ENCODE measurements at regions not wholly inside any gene's neighbourhood (a gene's known extent, or its start where the extent isn't known, plus 50 kb on each side); places are given as distances from the start of the nearest gene placed in this dataset.

DNA sequence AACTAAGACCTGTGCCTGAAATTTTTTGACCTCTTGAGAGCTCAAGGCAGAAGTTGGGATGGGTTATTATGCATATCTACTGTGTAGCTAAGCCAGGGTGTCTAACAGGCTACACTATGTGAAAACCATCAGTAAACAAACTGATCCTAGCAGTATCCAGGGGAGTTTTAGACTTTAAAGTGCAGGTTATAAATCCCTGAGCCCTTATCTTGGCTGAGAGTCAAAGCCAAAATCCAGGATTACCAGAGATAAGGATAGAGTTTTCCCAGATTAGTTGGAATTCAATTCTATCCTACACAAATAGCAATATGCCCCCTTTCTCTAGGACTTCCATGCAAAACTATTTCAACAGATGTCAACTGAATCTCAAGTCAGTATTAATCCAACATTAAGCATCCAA lies 1229.7 kb downstream of the GRIK2 start:
- DNase-seq (ENCODE audit: low spot score), result no peak

- DNase-seq (ENCODE audit: low spot score), result no peak
Observed at GRCh38 chr6:102619585-102619984, 1226.1 kb downstream of the GRIK2 start.

- no peak for DNase-seq (ENCODE audit: low spot score)
Observed at GRCh38 chr6:102582569-102582968, 1189.1 kb downstream of the GRIK2 start.

DNA sequence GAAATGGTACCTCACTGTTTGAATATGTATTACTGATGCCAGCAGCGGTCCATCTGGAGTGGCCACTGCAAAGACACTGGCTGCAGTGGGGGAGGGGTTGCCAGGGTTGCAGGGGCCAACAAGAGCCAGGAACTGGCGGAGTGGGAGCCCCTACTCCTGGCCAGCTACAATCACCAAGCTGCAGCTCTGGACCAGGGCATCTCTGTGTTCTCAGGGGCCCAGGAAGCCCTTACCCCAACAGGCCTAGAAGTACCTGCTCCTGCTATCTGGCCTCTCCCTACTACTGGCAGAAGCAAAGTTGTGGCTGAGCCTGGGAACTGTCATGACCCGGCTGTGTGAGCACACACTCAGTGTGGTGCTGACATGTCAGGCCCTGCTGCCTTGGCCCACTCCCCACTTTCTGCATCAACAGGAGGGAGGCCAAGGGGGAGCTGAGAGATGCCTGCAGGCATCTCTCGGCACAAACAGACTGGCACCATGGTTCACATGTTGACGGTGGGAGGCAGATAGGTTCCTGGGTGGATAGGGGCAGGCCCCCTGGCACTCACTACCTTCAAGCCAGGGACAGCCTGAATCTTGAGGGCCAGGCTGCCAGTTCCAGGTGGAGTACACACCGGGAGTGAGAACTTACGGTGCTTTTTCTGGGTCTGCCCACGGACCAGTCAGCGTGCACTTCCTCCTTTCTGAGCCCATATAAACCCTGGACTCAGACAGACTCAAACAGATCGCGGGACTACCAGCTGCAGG lies 1188.0 kb downstream of the GRIK2 start:
- DNase-seq (ENCODE audit: low spot score), result no peak

- DNase-seq (ENCODE audit: low spot score), result no peak
Observed at GRCh38 chr6:102571236-102571908, 1177.9 kb downstream of the GRIK2 start.

- DNase-seq (ENCODE audit: low spot score), result no peak
Observed at GRCh38 chr6:102562713-102563112, 1169.2 kb downstream of the GRIK2 start.

DNA sequence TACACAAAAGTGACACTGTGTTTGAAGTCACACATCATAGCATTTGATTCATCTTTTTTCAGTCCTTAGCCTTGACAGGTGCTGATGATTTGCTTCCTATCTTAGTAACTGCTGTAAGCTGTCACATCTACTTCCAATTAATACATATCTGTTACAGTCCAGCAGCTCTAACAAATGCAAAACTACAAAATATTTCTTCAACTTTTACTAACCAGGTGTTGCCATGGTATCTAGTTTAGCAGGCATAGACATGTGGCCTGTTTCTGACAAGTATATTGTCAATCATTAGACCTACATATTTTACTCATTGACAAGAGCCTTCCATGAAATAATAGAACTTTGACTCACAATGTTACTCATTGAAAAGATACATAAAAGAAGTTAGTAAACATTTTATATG lies 1159.7 kb downstream of the GRIK2 start:
- no peak for DNase-seq (ENCODE audit: low spot score)

- DNase-seq (ENCODE audit: low spot score), result no peak
Observed at GRCh38 chr6:102549221-102549874, 1155.8 kb downstream of the GRIK2 start.

DNA sequence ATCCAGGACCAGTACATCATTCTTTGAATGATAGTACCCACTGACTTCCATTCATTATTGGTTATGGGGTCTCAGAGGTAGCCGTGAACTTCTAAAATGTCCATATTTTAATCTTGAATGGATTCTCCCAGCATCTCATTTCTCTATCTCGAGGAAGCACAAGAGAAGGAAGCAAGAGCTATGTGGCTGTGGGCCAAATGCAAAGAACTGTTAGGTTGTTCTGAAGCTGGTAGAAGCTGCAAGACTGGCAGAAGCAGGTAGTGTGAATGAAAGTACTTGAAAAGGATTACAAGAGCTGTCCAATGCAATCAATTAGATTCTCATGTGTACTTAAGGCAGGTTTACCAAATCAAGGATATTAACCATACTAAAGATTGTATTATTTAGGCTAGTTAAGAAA lies 1131.8 kb downstream of the GRIK2 start:
- DNase-seq (ENCODE audit: low spot score), result no peak

GRCh38 chr6:102520966-102521365 lies 1127.5 kb downstream of the GRIK2 start:
- DNase-seq (ENCODE audit: low spot score), result no peak

- no peak for DNase-seq (ENCODE audit: low spot score)
Observed at GRCh38 chr6:102517506-102517905, 1124.0 kb downstream of the GRIK2 start.

DNA sequence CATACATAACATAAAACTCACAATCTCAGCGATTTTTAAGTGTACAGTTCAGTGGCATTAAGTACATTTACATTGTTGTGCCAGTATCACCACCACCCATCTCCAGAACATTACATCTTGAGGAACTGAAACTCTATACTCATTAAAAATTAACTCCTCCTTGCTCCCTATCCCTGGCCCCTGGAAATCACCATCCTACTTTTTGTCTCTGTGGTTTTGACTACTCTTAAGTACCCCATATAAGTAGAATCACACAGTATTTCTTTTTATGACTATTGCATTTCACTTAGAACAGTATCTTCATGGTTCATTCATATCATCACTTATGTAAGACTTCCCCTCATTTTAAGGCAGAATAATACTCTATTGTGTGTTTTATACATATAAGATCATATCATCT lies 1108.1 kb downstream of the GRIK2 start:
- no peak for DNase-seq (ENCODE audit: low spot score)

DNA sequence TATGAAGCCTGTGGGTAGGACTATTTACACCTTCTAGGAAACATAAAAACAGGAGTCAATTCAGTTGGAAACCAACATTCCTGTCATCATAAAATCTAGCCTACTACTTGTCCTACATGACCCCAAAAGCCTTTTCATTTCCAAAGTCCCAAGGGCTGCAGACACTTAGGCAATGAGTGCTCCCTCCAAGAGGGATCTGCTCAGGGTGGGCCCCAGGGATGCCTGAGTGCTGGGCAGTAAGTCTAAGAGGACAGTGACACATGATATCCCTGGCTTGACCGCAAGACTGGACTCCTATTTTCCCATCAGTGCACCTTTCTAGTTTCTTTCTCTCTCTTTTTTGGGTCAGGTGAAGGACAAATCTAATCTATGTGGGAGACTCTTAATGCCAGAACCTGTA lies 1101.3 kb downstream of the GRIK2 start:
- DNase-seq (ENCODE audit: low spot score), result no peak

DNA sequence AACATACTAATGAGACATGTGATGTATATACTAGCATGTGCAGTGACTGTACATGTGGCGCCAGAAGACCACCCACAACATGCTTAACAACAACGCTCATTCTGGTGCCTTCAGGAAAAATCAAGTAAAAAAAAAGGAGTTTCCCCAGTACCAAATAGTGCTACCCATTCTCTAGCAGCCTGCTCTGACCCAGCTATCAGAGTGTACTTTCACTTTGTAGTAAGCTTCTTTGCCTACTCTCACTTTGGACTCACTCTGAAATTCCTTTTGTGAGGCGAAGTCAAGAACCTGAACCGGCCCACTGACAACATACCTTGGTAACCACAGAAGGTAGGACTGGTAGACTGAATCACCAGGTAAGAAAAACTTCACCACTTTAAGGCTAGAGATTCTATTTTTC lies 1100.0 kb downstream of the GRIK2 start:
- no peak for DNase-seq (ENCODE audit: low spot score)

- DNase-seq (ENCODE audit: low spot score), result no peak
Observed at GRCh38 chr6:102488729-102489128, 1095.2 kb downstream of the GRIK2 start.

- DNase-seq (ENCODE audit: low spot score), result no peak
Observed at GRCh38 chr6:102485480-102485879, 1092.0 kb downstream of the GRIK2 start.

DNA sequence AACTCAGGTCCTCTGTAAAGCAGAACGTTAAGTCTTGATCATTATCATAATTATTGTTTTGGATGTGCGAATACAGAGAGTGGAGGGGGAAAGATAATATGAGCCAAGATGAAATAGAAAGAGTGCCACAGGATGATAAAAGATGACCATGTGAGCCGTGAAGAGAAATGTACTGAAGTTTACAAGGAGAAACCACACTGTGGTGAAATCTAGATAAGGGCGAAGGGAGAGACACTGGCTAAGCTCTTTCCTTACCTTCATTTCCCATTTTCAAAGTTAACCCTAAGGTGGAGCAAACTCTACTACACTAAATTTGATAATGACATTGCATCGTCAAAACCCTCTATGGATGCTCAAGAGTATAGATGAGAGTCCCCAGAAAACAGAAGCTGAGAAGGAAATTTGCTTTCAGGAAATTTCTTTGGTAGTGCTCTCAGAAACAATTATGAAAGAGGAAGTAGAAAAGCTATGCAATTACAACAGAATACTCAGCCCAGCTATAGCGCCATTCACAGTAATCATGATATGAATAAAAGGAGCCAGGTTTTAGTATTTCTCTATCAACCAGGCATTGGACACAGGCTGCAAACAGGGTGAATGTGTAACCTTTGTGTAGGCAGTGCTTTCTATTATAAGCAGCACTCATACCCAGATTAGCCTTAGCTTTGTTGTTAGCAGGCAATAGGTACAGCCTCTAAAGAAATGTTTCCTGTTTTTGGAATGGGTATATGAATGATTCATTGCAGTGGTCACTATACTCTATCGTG lies 1080.7 kb downstream of the GRIK2 start:
- no peak for DNase-seq (ENCODE audit: low spot score)

DNA sequence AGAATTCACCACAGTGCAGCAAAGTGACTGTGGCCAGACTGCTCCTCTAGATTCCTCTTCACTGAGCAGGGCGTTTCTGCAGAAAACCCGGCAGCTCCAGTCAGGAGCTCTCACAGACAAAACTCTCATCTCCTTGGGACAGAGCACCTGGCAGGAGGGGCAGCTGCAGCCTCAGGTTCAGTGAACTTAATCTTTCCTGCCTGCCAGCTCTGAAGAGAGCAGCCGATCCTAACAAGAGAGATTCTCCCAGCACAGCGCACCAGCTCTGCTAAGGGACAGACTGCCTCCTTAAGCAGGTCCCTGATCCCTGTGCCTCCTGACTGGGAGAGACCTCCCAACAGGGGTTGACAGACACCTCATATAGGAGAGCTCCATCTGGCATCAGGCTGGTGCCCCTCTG lies 1065.5 kb downstream of the GRIK2 start:
- no peak for DNase-seq (ENCODE audit: low spot score)

DNA sequence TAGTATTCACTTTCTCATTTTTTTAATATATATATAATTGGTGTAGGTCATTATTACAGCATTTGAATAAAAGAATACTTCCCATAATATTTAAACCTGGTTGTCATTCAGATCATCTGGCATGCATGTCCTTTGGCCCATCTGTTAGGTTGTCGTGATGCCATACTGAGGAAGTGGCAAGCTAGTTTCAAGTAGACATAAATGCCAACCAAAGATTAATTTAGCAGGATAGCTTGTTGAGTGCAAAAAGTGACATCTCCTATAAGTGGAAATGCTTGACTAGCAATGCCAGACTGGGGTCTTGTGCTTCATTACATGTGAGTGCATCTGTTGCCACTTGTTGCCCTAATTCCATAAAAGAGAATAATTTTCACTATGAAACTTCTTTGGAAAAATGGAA lies 1044.7 kb downstream of the GRIK2 start:
- DNase-seq (ENCODE audit: low spot score), result no peak

- no peak for DNase-seq (ENCODE audit: low spot score)
Observed at GRCh38 chr6:102417368-102417998, 1024.0 kb downstream of the GRIK2 start.

GRCh38 chr6:102415891-102416290 lies 1022.4 kb downstream of the GRIK2 start:
- no peak for DNase-seq (ENCODE audit: low spot score)

- DNase-seq (ENCODE audit: low spot score), result no peak
Observed at GRCh38 chr6:102411796-102412195, 1018.3 kb downstream of the GRIK2 start.
